Esophagus muscularis mucosa (tissue), 4 donors: ENCODE measurements at regions not wholly inside any gene's neighbourhood (a gene's known extent, or its start where the extent isn't known, plus 50 kb on each side); places are given as distances from the start of the nearest gene placed in this dataset.
"Not testable (repeated sequence)": the region's sequence is repeated elsewhere in the genome, so short reads cannot be mapped to it uniquely, and the experiment has no call there.

Source experiments
- DNase-seq: peaks from one replicate; pipeline ENCODE4 v3.0.0-alpha.2; 2017; ENCODE audit errors: extremely low spot score
- H3K27ac ChIP-seq, 4 donors: fragments of 200-600 bp; sonication (generic); replicated peaks in 1 of 4; 1 replicate in 3 of 4; 2 replicates in 1 of 4; pipeline ENCODE4 v1.5.1; 2016 to 2019; ENCODE audit warnings: mild to moderate bottlenecking in 1 of 4
- H3K27me3 ChIP-seq, 4 donors: fragments of 200-600 bp; sonication (generic); one replicate each; pipeline versions ENCODE4 v1.5.1 to v1.6.0; 2016 to 2019
- H3K36me3 ChIP-seq, 4 donors: fragments of 200-600 bp; sonication (generic); one replicate each; pipeline ENCODE4 v1.5.1; 2016 to 2019
- H3K4me1 ChIP-seq, 4 donors: fragments of 200-600 bp; sonication (generic); one replicate each; pipeline ENCODE4 v1.5.1; 2016 to 2019
- H3K4me3 ChIP-seq, 4 donors: fragments of 200-600 bp; sonication (generic); 1 replicate in 2 of 4; 2 replicates in 2 of 4; pipeline ENCODE4 v1.5.1; 2016 to 2019; ENCODE audit warnings: mild to moderate bottlenecking in 4 of 4, moderate library complexity in 1 of 4
- H3K9me3 ChIP-seq, 4 donors: fragments of 200-600 bp; sonication (generic); 1 replicate in 3 of 4; 2 replicates in 1 of 4; pipeline ENCODE4 v1.5.1; 2016 to 2019
- EP300 ChIP-seq: sonication (generic); formaldehyde crosslinking; IDR thresholded peaks from one replicate; pipeline ENCODE4 v1.6.1; 2017; ENCODE audit warnings: antibody characterized with exemption
- POLR2A ChIP-seq: fragments of 450-650 bp; IDR thresholded peaks from one replicate; pipeline ENCODE4 v1.6.1; 2017; ENCODE audit warnings: antibody characterized with exemption, moderate library complexity, mild to moderate bottlenecking, low read depth
- POLR2AphosphoS5 ChIP-seq, 2 donors: sonication (generic); formaldehyde crosslinking; IDR thresholded peaks; one replicate each; pipeline ENCODE4 v1.6.1; 2017; ENCODE audit warnings: antibody characterized with exemption in 2 of 2
- WGBS: methylation state at CpG from one replicate; pipeline ENCODE4 v1.1.5; 2018; 5-methylcytosine and 5-hydroxymethylcytosine counted together
- intact Hi-C: fragments of 100-400 bp; cut with DNase I; formaldehyde crosslinking; loops from one replicate; pipeline ENCODE4 v1.15.1; 2023
- TF ChIP-seq, protein P1 (sequence below), 3 experiments: fragments of 200-600 bp in 2 of 3; fragments of 450-650 bp in 1 of 3; sonication (generic) in 2 of 3; IDR thresholded peaks; one replicate each; pipeline ENCODE4 v1.5.1; 2017 to 2019; ENCODE audit warnings: antibody characterized with exemption in 3 of 3, mild to moderate bottlenecking in 2 of 3, moderate library complexity in 1 of 3

DNA sequence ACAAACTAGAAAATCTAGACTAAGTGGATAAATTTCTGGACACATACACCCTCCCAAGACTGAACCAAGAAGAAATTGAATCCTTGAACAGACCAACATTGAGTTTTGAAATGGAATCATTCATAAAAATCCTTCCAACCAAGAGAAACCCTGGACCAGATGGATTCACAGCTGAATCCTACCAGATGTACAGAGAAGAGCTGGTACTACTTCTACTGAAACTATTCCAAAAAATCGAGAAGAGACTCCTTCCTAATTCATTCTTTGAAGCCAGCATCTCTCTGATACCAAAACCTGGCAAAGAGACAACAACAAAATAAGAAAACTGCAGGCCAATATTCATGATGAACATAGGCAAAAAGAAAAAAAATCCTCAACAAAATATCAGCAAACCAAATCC is 227.4 kb downstream of the RPAP3 start:
- H3K4me3 ChIP-seq = no peak overlapping the region
- no peak for DNase-seq
- no peak overlapping the region for H3K27ac ChIP-seq
- no peaks in the 10 kb centered on the region for H3K27me3 ChIP-seq
- no peaks in the 10 kb centered on the region for H3K4me1 ChIP-seq
- intact Hi-C loops = no loop called here
- H3K36me3 ChIP-seq = no peaks in the 10 kb centered on the region
- H3K9me3 ChIP-seq = peaks cover 0 to 29% (median 22%) of the 10 kb centered on the region in 4 donors
- TF ChIP-seq, protein P1, sequence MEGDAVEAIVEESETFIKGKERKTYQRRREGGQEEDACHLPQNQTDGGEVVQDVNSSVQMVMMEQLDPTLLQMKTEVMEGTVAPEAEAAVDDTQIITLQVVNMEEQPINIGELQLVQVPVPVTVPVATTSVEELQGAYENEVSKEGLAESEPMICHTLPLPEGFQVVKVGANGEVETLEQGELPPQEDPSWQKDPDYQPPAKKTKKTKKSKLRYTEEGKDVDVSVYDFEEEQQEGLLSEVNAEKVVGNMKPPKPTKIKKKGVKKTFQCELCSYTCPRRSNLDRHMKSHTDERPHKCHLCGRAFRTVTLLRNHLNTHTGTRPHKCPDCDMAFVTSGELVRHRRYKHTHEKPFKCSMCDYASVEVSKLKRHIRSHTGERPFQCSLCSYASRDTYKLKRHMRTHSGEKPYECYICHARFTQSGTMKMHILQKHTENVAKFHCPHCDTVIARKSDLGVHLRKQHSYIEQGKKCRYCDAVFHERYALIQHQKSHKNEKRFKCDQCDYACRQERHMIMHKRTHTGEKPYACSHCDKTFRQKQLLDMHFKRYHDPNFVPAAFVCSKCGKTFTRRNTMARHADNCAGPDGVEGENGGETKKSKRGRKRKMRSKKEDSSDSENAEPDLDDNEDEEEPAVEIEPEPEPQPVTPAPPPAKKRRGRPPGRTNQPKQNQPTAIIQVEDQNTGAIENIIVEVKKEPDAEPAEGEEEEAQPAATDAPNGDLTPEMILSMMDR (IDR thresholded peaks at IDR 0.05) = no peak
- TF ChIP-seq POLR2A (no peak), POLR2AphosphoS5 (IDR thresholded peaks at IDR 0.05) (no peak), EP300 (no peak)
- 60% methylated on average over 1 of the region's 1 CpG for WGBS

GRCh38 chr12:47473091-47473490 is 232.7 kb downstream of the RPAP3 start:
- Histone ChIP-seq H3K4me3 (no peak overlapping the region), H3K9me3 (peaks cover 0 to 29% (median 22%) of the 10 kb centered on the region in 4 donors), H3K27ac (no peak overlapping the region), H3K36me3 (no peaks in the 10 kb centered on the region), H3K27me3 (no peaks in the 10 kb centered on the region), H3K4me1 (no peaks in the 10 kb centered on the region)
- 42% methylated on average over 3 of the region's 3 CpGs for WGBS
- intact Hi-C loops = no loop called here
- TF ChIP-seq, protein P1 (IDR thresholded peaks at IDR 0.05) = no peak
- TF ChIP-seq POLR2AphosphoS5 (IDR thresholded peaks at IDR 0.05) (no peak), POLR2A (no peak), EP300 (no peak)
- DNase-seq = no peak

DNA sequence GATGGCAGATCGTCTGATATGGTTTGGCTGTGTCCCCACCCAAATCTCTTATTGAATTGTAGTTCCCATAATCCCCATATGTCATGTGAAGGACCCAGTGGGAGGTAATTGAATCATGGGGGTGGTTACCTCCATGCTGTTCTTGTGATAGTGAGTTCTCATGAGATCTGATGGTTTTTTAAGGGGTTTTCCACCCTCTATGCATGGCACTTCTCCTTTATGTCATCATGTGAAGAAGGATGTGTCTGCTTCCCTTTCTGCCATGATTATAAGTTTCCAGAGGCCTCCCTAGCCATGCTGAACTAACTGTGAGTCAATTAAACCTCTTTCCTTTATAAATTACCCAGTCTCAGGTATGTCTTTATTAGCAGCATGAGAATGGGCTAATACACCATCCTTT is 235.5 kb downstream of the RPAP3 start:
- DNase-seq, H3K27ac ChIP-seq, intact Hi-C loops, H3K36me3 ChIP-seq, H3K9me3 ChIP-seq, H3K27me3 ChIP-seq, H3K4me3 ChIP-seq, H3K4me1 ChIP-seq: not testable (repeated sequence)
- WGBS = 59% methylated on average over 1 of the region's 1 CpG

- H3K4me3 ChIP-seq, H3K36me3 ChIP-seq, DNase-seq, H3K27ac ChIP-seq, intact Hi-C loops, H3K27me3 ChIP-seq, H3K4me1 ChIP-seq: not testable (repeated sequence)
- 82% methylated on average over 5 of the region's 5 CpGs for WGBS
- H3K9me3 ChIP-seq = peaks cover 0 to 13% (median 5%) of the 10 kb centered on the region in 4 donors
Measured at GRCh38 chr12:47463918-47464317, 241.9 kb downstream of the RPAP3 start.

DNA sequence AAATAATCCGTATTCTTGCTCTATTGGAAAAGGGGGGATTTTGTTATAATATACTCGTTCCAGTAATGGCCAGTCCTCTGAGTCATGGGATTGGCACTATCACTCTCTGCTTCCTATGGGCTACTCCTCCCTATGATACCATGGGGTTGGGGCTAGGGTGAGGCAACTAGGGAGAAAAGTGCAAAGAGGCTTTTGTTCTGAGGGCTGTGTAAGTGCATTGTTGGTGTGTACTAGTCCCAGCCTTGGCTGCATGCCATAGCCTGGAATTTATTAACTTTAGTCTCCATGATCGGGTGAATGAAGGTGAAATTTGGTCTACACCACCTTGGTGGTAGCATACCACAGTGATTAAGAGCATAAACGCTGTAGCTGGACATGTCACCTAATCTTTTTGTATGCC is 247.6 kb downstream of the RPAP3 start:
- intact Hi-C loops = no loop called here
- Histone ChIP-seq H3K9me3 (peaks cover 0 to 19% (median 11%) of the 10 kb centered on the region in 4 donors), H3K36me3 (no peaks in the 10 kb centered on the region), H3K27me3 (peaks cover 0 to 2% (median 0%) of the 10 kb centered on the region in 4 donors), H3K27ac (no peak overlapping the region), H3K4me1 (no peaks in the 10 kb centered on the region), H3K4me3 (no peak overlapping the region)
- no peak for DNase-seq
- WGBS = 76% methylated on average over 4 of the region's 4 CpGs
- TF ChIP-seq POLR2AphosphoS5 (IDR thresholded peaks at IDR 0.05) = no peak
- no peak for TF ChIP-seq EP300
- TF ChIP-seq, protein P1 (IDR thresholded peaks at IDR 0.05) = no peak
- TF ChIP-seq POLR2A = no peak

DNA sequence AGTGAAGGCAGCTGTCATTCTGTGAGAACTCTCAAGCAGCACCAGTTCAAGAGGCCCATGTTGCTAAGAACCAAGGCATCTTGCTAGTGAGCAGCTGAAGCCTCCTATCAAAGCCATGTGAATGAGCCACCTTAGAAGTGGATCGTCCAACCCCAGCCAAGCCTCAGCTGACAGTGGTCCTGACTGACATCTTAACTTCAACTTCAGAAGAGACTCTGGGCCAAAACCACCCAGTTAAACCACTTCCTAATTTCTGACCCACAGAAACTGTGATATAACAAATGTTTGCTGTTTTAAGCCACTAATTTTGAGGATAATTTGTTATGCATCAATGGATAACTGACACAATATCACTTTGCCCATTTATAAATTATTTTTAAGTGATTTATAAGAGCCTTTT is 256.0 kb downstream of the RPAP3 start:
- Histone ChIP-seq H3K27me3 (no peaks in the 10 kb centered on the region), H3K4me1 (no peaks in the 10 kb centered on the region), H3K27ac (no peak overlapping the region), H3K36me3 (no peaks in the 10 kb centered on the region), H3K9me3 (no peaks in the 10 kb centered on the region), H3K4me3 (no peak overlapping the region)
- TF ChIP-seq POLR2A (no peak), POLR2AphosphoS5 (IDR thresholded peaks at IDR 0.05) (no peak), EP300 (no peak)
- TF ChIP-seq, protein P1 (IDR thresholded peaks at IDR 0.05) = no peak
- WGBS = 100% methylated on average over 1 of the region's 1 CpG
- DNase-seq = no peak
- intact Hi-C loops = no loop called here
